ENCODE measurements at regions not wholly inside any gene's neighbourhood (a gene's known extent, or its start where the extent isn't known, plus 50 kb on each side); places are given as distances from the start of the nearest gene placed in this dataset.

DNA sequence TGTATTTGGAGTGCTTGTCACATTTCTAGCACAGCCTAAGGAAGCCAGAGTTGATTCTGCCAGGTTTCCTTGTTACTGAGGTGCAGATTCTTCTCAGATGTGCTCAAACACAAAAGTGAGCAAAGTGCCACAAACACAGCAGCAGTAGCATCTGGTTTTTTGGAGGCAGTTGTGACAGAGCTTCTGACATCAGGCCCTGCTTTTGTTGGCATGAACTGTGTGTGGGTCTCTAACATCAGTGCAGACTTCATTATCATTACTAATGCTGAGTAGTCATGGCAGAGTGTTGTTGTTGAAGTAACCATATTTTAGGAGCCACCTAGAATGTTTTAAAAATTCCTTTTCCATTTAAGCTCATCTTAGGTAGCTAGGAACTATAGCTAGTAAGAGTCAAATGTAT, 656.6 kb downstream of the ANKRD50 start:
- H3K27ac ChIP-seq: no peak overlapping the region
- TF ChIP-seq, protein P1, sequence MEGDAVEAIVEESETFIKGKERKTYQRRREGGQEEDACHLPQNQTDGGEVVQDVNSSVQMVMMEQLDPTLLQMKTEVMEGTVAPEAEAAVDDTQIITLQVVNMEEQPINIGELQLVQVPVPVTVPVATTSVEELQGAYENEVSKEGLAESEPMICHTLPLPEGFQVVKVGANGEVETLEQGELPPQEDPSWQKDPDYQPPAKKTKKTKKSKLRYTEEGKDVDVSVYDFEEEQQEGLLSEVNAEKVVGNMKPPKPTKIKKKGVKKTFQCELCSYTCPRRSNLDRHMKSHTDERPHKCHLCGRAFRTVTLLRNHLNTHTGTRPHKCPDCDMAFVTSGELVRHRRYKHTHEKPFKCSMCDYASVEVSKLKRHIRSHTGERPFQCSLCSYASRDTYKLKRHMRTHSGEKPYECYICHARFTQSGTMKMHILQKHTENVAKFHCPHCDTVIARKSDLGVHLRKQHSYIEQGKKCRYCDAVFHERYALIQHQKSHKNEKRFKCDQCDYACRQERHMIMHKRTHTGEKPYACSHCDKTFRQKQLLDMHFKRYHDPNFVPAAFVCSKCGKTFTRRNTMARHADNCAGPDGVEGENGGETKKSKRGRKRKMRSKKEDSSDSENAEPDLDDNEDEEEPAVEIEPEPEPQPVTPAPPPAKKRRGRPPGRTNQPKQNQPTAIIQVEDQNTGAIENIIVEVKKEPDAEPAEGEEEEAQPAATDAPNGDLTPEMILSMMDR (conservative IDR thresholded peaks at IDR 0.05): no peak

DNA sequence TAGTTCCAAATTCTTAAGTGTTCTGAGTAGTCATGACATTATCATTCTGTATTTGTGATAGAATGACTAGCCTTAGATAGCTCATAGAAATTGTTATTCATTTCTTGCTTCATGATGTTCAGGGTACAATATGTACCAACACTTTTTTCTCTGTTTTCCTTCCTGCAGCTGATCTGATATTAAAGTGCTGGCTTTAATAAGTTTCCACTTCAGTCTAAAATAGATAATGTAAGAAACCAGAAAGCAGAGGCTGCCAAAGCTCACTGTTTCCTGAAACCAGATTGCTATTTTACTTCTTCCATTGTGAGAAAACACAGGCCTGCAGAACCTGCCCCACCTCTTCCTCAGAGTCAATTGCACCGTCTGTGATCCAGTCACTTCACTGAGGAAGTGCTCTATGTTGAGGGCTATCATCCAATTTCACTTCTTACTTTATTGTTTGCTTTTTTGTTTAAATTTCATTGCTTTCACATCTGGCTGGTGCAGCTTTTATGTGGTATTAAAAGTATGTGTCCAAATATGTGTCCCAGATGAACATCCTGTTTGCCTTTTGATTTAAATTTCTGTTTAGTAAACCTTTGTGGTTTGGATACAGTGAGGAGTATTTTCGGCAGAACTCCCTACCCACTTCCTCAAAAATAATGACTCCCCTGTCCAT, 652.1 kb downstream of the ANKRD50 start:
- peak overlapping the region; percentile 47 for H3K27ac ChIP-seq

DNA sequence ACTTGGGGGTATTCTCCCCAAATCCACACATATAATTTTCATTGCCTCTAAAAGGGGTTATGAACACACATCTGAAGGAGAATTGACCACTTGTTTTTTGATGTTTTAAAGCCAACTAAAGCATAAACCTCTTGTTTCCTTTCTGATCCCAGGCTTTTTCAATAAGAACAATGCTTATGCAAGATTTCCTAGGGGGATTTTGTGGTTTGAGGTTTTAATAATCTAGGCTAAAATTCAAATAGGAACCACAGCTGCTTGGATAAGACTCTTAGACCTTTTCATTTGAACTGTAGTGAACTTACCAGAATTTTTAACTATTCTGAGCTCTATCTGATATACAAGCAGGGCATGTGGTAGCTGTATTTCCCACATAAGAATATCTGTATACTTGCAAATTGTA, 651.1 kb downstream of the ANKRD50 start:
- TF ChIP-seq, protein P1 (conservative IDR thresholded peaks at IDR 0.05): no peak
- H3K27ac ChIP-seq: no peak overlapping the region

More for the DNA sequence above, 652.1 kb downstream of the ANKRD50 start:
- TF ChIP-seq, protein P1 (conservative IDR thresholded peaks at IDR 0.05): no peak

DNA sequence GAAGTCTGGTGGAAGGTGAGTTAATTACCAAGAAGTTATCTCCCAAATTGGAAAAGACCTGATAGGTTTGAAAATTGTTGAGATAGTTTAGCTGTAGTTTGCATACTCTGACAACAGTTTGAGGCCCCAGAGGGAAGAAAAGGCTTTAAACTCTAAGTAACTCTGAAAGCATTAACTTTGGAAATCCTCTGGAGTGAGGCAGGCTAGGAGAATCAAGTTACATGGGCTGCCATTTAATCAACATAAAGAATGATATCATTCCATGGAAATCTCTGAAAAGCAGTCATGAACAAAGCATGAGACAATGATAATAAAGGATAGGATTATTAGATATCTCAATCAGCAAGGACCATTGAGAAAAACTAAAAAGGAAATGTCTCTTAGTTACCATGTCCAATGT, 647.1 kb downstream of the ANKRD50 start:
- TF ChIP-seq, protein P1 (conservative IDR thresholded peaks at IDR 0.05): no peak
- H3K27ac ChIP-seq: no peak overlapping the region

DNA sequence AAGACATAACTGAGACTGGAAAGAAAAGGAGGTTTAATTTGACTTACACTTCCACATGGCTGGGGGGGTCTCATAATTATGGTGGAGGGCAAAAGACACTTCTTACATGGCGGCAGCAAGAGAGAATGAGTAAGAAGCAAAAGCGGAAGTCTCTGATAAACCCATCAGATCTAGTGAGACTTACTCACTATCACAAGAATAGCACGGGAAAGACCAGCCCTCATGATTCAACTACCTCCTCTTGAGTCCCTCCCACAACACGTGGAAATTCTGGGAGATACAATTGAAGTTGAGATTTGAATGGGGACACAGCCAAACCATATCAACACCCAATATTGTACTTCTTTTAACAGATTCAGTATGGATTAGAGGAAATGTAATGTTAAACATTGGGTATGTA, 646.6 kb downstream of the ANKRD50 start:
- TF ChIP-seq, protein P1 (conservative IDR thresholded peaks at IDR 0.05): no peak
- H3K27ac ChIP-seq: no peak overlapping the region

DNA sequence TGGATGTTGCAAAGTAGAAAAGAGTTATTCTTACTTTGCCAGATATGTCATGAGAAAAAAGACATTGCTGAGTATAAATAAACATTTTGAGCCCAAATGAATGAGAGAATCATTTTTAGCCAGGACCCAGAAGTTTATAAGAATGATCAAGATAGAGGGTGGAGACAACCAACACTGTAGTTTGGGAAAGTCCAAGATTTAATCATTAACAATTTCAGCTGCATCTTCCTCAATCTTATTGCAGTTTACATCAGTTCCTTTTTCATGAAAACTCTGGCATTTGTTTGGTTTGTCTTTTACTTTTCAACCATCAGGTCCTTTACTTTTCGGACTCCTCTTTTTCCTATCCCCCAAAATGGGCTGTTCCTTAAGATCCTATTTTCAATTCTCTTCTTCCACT, 645.9 kb downstream of the ANKRD50 start:
- TF ChIP-seq, protein P1 (conservative IDR thresholded peaks at IDR 0.05): no peak
- no peak overlapping the region for H3K27ac ChIP-seq

DNA sequence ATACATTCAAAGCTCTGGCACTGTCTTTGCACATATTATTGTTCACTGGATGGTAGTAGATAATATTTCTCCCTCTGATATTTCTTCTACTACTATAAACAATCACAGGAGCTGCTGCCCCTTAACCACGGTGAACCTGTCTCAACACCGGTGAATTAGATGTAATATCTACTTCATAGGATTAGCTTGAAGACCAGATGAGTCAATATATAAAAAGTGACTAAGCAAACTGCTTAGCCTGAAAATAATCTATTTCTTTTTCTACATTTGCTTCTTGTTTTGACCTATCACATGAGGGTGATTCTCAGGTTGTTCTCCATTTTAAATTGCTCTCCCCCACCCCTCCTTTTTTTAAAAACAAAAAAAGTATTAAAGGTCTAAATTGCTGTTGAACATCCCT, 645.5 kb downstream of the ANKRD50 start:
- TF ChIP-seq, protein P1 (conservative IDR thresholded peaks at IDR 0.05): no peak
- H3K27ac ChIP-seq: no peak overlapping the region
